ELR (cell line): ENCODE measurements at regions not wholly inside any gene's neighbourhood (a gene's known extent, or its start where the extent isn't known, plus 50 kb on each side); places are given as distances from the start of the nearest gene placed in this dataset.

Experiments used
- DNase-seq: peaks from one replicate; pipeline ENCODE4 v3.0.0-alpha.2; 2015; ENCODE audit warnings: low read depth

DNA sequence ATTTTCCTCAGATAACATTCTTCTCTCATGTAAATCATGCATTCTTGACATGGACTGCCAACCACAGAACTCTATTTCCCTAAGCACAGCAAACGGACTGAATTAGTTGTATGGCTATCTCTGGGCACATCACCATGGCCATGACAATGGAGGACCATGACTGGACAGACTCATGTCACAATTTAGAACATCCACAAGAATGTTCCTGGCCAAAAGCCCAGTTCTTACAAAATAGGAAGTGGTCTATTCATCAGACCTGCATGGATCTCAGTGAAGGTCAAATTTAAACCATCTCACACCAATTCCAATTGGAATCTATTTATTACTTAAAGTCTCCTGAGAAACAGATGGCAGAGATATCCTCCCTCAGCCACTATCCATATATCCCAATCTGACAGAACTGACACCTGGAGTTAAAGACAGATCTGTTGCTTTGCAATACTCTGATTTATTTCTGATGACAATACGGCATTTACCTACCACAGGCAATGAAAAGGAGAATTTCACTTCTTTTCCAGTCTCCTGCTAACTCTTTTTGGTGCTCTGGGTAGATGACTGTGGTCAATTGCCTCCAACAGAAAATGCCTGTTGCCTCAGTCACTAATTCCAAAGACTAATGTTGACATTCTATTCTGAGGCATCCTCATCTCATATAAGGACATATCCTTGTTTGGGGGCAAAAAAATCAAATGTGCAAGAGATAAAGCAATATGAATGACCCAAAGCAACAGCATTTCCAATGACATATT lies 254.8 kb downstream of the HTR7 start:
- peak; percentile 40 for DNase-seq

DNA sequence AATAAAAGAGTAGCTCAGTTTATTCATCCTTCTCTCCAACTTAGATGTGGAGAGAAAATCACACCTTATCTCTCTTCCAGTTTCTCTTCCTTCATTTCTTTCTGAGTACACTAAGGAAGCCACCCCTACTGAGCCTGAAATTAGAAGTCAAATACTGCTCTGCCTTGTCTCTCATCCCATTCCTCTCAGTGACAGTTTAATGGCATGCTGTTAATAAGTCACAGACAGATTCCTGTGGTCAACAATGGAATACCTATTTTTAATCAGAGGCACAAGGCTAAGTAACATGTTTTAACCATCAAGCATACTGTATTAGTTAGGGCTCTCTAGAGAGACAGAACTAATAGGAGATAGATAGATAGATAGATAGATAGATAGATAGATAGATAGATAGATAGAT lies 253.2 kb downstream of the HTR7 start:
- DNase-seq = no peak

DNA sequence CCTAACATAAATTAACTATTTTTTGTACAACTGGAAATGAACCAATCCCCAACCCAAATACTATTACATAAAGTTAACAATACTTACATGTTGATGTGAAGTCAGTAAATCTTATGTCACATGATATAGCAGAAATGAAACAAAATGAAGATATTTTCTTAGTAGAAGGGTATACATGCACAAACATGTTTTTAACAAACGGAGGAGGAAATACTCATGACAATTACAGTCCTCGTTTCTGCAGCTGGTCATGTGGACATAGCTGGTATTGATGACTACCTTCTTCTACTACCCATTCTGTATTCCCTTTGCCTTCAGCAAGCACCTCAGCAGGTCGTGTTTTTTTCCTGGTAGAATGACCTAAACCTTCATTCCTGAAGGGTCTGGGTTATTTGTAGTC lies 252.3 kb downstream of the HTR7 start:
- no peak for DNase-seq

DNA sequence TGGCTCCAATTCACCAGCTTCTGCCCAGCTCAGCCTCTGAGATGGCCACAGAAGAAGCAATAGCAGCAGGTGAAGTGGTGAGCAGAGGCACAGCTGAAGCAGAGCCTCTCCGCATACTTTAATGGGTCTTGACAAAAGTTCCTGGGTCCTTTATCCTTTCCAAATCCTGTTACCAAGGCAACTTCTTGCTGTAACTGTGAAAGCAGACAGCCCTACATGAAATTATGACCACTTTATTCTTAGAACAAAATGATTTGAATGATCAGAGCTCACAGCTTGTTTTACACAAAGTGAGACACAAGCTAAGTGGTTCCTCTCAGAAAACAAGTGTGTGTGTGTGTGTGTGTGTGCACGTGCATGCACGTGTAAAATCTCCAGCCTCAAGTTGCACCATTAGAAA lies 245.6 kb downstream of the HTR7 start:
- DNase-seq = no peak

DNA sequence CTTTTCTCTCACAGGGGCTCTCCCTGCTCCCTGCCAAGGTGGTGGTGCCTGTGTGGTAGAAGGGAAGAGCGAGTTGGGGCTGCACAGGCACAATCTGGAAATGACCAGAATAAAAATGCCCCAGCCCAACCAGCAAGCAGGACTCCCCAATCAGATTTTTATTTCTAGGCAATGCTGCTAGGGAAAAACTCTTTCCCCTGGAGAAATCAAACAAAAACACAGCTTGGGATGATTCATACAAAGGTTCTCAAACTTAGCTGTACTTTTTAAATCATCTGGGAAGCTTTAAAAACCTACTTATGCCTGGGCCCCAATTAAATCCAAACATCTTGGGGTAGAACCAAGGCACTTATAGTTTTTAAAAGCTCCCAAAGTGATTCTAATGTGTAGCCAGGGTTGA lies 243.2 kb downstream of the HTR7 start:
- no peak for DNase-seq

DNA sequence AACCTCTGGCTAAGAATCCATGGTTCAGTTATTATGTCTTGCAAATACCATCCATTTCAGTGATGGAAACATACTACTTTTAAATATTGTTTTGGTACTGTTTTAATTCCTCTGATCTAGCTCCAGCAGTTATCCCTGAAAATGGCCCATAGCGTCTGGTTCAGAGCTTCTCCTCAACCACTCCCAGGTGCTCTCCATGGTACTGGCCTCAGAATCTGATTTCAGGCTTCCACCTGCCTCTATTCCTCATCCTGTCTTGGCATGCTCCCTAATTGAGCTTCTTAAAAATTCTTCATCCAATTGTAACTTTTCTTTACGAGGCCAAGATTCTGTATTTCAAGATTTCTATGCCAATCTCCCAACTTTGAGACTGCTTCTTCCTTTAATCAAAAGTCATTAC lies 236.3 kb downstream of the HTR7 start:
- DNase-seq = peak; percentile 14

DNA sequence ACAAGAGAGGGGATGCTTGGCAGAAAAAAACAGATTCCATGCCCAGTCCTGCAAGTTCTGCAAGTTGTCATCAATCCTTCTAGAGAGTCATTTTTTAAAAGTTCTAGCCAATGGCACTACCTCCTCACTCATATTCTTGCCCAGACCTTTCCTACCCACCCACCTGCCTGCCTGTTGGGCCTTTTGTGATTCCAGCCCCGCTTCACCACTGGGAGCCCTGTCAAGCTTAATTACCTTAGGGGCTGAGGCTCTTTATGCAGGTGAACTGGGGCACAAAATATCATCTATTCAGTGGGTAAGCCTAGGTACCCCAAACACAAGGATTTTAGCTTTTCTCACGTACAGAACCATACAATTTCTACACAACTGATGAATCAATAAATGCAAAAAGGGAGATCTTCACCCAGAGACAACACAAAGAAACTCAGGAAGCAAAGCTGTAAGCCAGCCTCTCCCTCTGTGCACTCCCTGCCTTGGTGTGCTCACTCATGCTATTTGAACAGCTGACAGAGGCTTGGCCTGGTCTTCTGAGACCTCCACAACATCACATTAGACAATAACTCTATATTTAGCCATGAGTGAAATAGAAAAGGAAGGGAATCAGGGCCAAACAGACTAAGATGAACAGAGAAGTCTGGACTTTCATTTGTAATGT lies 222.6 kb downstream of the HTR7 start:
- DNase-seq = no peak

DNA sequence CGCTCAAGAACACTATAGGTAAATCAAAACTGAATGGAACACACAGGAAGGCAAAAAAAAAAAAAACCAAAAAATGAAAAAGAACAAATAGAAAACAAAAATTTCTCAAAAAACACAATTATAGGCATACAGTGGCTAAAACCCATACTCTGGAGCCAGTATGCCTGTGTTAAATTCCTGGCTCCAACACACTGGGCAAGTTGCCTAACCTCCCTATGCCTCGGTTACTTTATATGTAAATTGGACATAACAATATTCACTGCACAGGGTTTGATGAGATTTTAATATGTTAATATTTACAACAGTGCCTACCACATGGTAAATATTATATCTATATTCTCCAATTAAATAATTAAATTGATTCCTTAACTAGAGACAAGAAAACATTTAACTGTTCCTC lies 217.1 kb downstream of the HTR7 start:
- no peak for DNase-seq

DNA sequence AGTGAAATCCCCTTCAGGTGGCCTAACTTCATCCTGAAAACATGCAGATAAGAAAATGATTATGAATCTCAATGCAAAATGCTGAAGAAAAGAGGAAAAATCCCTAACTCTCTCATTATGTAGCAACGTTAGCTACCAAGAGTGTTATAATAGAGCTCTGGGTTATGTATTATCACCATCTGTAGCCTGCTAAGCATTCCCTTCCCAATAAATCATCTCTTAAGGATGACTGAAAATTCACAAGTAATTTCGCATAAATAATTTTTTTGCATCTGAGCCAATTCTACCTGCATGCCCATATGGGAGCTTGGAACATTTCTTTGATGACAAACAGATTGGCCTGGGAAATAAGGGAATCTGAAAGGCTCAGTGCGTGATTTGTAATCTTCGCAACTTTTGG lies 216.1 kb downstream of the HTR7 start:
- DNase-seq = no peak

DNA sequence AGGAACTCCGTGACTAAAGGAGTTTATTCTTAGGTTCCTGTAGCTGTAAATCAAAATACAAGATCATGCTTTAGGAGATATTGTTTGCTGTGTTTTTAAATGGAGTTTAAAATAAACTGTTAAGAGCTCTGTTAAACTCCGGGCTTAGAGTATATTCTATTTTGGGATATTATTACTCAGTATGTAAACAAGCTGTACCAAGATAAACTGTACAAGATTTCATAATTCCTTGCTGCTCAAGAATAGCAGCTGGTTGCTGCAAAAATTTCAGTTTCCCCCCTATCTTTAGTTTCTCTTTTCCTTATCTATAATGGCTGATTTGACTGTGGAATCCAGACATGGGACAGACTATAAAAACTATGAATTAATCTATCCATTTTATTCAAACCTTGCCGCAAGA lies 215.7 kb downstream of the HTR7 start:
- no peak for DNase-seq

DNA sequence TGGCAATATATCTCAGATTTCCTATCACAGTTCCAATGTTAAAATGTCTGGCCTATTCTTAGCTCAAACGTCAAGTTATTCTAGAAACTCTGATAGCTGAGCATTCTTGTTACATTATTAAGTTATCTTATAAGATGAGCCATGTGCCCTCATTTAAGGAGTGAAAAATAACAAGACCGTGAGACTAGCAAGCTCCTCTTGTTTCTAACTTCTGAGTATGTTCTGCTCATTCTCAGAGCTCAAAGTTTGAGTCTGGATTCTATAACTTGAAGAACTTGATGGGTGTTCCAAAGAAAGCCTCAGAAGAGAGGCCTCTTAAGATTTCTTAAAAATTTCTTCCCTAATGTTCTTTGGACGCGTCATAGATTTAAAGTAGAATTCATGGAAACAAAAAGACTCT lies 215.2 kb downstream of the HTR7 start:
- no peak for DNase-seq

DNA sequence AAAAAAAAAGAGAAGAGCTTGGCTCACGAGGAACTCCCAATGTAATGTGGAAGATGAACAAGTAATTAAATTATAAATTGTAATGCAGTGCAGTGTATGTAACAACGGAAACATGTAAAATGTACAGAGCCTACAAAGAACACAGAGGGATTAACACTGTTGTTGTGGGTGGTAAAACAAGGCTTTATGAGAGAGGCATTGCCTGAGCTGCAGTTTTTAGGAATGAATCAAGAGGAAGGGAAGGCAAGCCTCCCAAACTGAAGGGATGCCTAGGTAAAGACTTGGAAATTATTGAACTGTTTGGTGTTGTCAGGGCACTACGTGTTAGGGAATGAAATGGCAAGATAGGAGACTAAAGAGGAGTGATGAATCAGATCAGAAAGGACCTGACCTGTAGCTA lies 213.7 kb downstream of the HTR7 start:
- peak; percentile 3 for DNase-seq

DNA sequence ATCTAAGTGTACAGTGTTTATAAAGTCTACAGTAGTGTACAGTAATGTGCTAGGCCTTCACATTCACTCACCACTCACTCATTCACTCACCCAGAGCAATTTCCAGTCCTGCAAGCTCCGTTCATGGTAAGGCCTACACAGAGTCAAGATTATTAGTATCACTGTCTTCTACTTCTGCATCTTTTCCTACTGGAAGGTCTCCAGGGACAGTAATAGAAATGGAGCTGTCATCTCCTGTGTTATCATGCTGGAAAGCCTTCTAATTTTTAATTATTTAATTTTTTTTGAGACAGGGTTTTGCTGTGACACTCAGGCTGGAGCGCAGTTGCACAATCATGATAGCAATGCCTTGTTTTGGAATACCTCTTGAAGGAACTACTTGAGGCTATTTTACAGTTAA lies 207.0 kb downstream of the HTR7 start:
- no peak for DNase-seq

DNA sequence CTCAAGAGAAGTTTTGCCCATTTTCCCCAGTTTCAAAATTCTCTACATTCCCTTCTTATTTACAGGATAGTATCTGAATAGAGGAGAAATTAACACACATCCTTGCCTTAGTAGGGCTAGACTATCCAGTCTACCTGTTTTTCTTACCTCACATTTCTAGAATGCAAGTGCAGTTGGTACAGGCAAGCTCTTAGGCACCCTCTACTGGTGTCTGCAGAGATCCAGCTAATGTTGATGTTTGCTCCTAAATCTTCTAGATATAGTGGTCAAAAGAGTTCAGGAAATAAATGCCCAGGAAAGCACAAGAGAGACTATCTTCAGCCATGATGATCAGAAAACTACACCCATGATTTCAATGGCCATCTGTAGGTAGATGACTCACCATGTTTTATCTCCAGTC lies 205.3 kb downstream of the HTR7 start:
- peak; percentile 40 for DNase-seq

DNA sequence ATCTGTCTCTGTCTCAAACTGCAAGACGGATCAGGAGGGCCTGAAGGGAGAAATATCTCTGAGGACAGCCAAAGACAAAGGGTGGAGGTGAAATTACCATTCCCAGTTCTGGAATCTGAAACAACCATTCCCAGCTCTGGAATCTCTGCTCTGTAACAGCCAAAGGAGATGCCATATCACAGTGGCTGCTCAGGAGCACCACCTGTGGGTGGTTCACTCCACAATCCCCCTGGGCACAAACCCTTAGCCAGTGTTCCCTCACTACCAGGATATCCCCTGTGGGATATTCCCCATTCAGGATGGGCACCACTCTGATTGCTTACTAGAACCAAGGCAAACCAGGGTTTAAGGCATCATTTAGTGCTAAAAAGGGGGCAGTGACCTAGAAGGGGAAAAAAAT lies 199.0 kb downstream of the HTR7 start:
- peak; percentile 13 for DNase-seq

DNA sequence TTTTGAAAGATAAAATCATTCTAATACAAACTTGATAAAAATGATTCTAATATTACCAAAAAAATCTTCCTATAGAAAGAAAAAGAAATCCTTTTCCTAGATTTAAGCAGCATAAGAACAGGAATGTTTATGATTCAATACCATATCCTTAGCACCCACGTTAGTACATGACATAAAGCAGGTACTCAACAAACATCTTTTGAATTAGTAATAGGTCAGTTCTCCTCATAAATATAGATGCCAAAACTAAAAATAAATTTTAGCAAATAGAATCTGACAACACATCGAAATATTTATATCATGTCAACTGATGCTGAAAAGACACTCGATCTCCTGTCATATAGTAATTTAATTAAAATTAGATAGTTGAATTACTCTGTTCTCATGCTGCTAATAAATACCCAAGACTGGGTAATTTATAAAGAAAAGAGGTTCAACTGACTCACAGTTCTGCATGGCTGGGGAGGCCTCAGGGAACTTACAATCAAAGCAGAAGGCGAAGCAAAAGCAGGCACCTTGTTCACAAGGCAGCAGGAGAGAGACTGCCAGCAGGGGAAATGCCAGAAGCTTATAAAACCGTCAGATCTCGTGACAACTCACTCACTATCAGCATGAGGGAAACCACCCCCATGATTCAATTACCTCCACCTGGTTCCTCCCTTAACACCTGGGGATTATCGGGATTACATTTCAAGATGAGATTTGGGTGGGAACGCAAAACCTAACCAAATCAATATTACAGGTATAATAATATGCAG lies 191.8 kb downstream of the HTR7 start:
- DNase-seq = no peak

DNA sequence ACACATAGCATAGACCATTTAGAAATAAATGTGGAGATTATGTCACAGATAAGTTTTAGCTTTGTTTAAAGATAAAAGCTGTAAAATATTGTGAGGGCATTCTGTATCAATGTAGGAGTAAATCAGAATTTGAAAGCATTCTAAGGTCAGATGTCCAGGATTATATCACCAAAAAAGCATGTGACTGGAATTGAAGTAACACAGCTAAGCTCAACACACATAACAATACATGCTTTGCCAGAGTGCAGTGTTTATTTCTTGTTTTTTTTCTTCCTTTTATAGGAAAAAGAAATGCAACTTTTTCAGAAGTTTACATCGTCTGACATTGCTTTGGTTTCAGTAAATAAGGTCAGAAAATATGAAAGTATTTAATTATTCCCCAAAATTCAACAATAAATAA lies 183.4 kb downstream of the HTR7 start:
- no peak for DNase-seq

DNA sequence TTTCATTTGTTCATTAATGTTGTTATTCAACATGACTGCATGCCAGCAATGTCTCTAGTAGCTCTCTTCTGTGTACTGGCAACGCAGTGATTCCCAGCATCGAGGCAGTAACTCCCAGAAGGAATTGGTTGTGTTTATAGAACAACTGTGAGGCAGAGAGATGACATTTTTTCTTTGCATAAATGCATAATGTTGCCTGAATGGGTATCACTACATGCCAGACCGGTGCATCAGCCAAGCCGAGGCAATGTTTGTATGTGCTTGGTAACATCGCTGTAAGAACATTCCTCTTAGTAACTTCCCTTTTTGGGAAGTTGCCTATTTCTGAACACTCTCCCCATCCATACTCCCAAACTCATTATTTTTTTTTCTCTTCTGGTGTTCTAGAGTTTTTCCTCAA lies 182.9 kb downstream of the HTR7 start:
- DNase-seq = peak; percentile 91

DNA sequence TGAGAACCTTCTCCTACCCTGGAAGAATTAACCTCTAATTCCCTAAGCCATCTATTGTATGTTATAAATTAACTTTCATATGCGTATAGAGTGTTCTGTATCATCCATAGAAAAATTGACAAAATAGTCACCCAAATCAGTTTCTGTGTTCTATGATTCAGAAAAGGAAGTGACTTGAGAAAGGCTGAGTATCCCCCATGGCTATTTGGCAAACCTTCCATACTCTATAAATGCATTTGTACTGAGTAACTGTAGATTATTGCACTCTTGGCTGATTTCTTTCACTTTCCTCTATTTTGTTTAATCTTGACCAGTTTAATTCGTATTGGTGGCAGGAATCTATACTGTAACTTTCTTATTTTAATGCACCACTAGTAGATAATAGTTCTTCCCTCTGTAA lies 182.2 kb downstream of the HTR7 start:
- DNase-seq = peak; percentile 85
